OCI-LY1 (cell line): ENCODE measurements at regions not wholly inside any gene's neighbourhood (a gene's known extent, or its start where the extent isn't known, plus 50 kb on each side); places are given as distances from the start of the nearest gene placed in this dataset.

Experiments used
- EZH2 ChIP-seq: fragments of 200-600 bp; sonication (generic), shearing (Covaris generic); IDR thresholded peaks from 2 replicates; pipeline ENCODE4 v1.8.0; 2017; ENCODE audit warnings: borderline replicate concordance, mixed run types, mild to moderate bottlenecking, antibody characterized with exemption, low read length, moderate library complexity, mixed read lengths
- TF ChIP-seq, protein P1 (sequence below): fragments of 200-600 bp; sonication (generic), shearing (Covaris generic); IDR thresholded peaks from 2 replicates; pipeline ENCODE4 v1.5.1; 2017; ENCODE audit warnings: mild to moderate bottlenecking, antibody characterized with exemption, low read length, moderate library complexity, mixed read lengths

DNA sequence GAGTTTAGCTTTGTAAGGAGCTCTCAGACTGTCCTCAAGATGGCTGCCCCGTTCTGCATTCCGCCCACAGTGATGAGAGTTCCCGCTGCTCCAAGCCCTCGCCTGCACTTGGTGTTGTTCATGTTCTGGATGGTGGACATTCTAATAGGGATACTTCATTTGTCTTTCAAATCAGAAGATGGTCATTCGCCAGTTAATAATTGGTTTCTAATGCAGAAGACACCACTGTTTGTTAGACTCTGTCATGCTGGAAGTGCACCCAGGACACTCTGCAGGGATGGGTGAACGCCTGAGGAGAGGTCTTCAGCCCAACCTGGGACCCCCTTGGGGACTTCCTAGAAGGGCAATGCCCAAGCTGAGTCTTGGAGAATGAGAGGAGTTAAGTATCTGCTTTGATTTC is 836.4 kb downstream of the TBC1D22A start:
- no peak for TF ChIP-seq EZH2
- TF ChIP-seq, protein P1, sequence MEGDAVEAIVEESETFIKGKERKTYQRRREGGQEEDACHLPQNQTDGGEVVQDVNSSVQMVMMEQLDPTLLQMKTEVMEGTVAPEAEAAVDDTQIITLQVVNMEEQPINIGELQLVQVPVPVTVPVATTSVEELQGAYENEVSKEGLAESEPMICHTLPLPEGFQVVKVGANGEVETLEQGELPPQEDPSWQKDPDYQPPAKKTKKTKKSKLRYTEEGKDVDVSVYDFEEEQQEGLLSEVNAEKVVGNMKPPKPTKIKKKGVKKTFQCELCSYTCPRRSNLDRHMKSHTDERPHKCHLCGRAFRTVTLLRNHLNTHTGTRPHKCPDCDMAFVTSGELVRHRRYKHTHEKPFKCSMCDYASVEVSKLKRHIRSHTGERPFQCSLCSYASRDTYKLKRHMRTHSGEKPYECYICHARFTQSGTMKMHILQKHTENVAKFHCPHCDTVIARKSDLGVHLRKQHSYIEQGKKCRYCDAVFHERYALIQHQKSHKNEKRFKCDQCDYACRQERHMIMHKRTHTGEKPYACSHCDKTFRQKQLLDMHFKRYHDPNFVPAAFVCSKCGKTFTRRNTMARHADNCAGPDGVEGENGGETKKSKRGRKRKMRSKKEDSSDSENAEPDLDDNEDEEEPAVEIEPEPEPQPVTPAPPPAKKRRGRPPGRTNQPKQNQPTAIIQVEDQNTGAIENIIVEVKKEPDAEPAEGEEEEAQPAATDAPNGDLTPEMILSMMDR, result no peak
